ENCODE measurements at regions not wholly inside any gene's neighbourhood (a gene's known extent, or its start where the extent isn't known, plus 50 kb on each side); places are given as distances from the start of the nearest gene placed in this dataset.

DNA sequence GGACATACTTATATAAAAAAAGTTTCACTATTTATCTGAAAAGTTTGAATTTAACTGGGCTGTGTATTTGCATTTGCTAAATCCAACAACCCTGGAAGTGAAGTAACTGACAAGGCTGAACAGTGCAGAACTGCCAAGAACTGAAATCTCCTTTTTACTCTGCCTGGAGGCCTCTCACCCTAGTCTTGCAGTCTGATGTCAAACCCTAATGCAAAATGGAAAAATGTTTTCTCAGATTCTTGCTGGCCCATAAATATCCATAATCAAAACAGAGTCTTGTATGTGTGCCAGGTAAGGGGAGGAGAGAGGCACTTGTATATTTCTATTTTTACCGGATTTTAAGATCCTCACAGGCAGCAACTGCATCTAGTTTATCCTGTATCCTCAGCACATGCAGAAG lies 432.7 kb upstream of the KLF4 start:
- Histone ChIP-seq H3K4me1 (peaks cover 0 to 6% (median 0%) of the 10 kb centered on the region in 3 donors), H3K27ac (no peak overlapping the region), H3K4me3 (no peak overlapping the region), H3K27me3 (no peaks in the 10 kb centered on the region), H3K9me3 (peaks cover 0 to 15% (median 0%) of the 10 kb centered on the region in 3 donors), H3K36me3 (no peaks in the 10 kb centered on the region)
- TF ChIP-seq POLR2A (IDR thresholded peaks at IDR 0.05): no peak
- TF ChIP-seq, protein P1, sequence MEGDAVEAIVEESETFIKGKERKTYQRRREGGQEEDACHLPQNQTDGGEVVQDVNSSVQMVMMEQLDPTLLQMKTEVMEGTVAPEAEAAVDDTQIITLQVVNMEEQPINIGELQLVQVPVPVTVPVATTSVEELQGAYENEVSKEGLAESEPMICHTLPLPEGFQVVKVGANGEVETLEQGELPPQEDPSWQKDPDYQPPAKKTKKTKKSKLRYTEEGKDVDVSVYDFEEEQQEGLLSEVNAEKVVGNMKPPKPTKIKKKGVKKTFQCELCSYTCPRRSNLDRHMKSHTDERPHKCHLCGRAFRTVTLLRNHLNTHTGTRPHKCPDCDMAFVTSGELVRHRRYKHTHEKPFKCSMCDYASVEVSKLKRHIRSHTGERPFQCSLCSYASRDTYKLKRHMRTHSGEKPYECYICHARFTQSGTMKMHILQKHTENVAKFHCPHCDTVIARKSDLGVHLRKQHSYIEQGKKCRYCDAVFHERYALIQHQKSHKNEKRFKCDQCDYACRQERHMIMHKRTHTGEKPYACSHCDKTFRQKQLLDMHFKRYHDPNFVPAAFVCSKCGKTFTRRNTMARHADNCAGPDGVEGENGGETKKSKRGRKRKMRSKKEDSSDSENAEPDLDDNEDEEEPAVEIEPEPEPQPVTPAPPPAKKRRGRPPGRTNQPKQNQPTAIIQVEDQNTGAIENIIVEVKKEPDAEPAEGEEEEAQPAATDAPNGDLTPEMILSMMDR (IDR thresholded peaks at IDR 0.05): no peak
- intact Hi-C loops (cut with DNase I): no loop called here
- DNase-seq: no peak
- WGBS, 2 donors: 62 to 64% methylated on average over 1 of the region's 1 CpG

DNA sequence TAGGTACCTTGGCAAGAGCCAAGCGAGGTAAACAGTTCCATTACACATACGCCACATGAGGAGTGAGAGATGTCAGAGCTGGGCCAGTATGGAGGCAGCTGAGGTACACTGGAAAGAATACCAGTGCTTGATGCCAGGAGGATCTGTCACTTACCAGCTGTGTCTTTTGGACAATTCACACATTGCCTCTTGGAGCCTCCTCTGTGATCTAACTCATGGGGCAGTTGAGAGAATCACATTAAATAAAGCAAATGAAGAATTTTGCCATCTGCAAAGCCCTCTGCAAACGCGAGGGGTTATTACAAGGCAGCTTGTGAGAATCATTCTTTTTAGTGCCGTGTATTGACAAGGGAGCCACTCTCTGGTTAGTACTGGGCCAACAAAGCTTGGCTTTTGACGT lies 429.7 kb upstream of the KLF4 start:
- no peak for DNase-seq
- 80 to 82% methylated on average over 6 of the region's 6 CpGs for WGBS, 2 donors
- no peak for TF ChIP-seq POLR2A (IDR thresholded peaks at IDR 0.05)
- TF ChIP-seq, protein P1 (IDR thresholded peaks at IDR 0.05): no peak

DNA sequence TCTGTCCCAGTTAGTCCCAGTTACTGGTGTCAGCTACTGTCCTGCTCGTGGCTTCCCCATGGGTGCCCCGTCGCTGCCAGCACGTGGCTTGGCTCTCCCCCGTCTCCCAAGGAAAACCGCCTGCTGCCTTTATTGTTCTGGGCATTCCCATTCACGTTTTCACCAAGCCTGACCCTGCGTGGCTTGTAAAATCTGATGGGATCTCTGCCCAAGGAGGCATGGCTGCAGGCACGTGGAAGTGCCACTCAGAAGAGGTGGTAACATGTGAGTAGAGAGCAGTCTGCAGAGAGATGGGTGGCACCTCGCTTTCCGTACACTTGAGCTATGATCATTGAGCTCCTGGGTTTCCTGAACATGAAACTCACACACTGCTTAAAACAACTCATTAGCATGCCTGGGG lies 429.2 kb upstream of the KLF4 start:
- Histone ChIP-seq H3K9me3 (peaks cover 0 to 1% (median 0%) of the 10 kb centered on the region in 3 donors), H3K4me1 (peaks cover 0 to 6% (median 0%) of the 10 kb centered on the region in 3 donors), H3K4me3 (no peak overlapping the region), H3K27ac (no peak overlapping the region), H3K36me3 (no peaks in the 10 kb centered on the region), H3K27me3 (no peaks in the 10 kb centered on the region)
- TF ChIP-seq, protein P1 (IDR thresholded peaks at IDR 0.05): no peak
- TF ChIP-seq POLR2A (IDR thresholded peaks at IDR 0.05): no peak
- intact Hi-C loops (cut with DNase I): no loop called here
- no peak for DNase-seq
- 87 to 97% methylated on average over 7 to 8 of the region's 11 CpGs for WGBS, 2 donors

More for the DNA sequence above, 429.7 kb upstream of the KLF4 start:
- Histone ChIP-seq H3K27ac (no peak overlapping the region), H3K4me3 (no peak overlapping the region), H3K4me1 (peaks cover 0 to 6% (median 0%) of the 10 kb centered on the region in 3 donors), H3K9me3 (peaks cover 0 to 7% (median 0%) of the 10 kb centered on the region in 3 donors), H3K27me3 (no peaks in the 10 kb centered on the region), H3K36me3 (no peaks in the 10 kb centered on the region)
- intact Hi-C loops (cut with DNase I): no loop called here

DNA sequence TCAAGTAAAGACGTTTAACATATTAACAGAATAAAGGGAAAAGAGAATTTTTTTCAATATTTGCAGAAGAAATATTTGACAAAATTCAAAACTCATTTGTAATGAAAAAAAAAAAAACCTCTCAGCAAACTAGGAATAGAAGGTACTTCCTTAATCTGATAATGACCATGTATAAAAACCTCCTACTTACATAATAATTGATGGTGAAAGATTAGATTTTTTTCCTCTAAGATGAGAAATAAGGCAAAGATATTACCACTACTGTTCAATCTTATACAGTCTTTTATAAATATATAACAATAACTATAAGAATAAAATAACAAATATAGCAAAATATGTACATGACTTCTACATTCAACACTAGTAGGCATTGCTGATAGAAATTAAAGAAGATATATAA lies 424.6 kb upstream of the KLF4 start:
- 60 to 84% methylated on average over 1 of the region's 1 CpG for WGBS, 2 donors

DNA sequence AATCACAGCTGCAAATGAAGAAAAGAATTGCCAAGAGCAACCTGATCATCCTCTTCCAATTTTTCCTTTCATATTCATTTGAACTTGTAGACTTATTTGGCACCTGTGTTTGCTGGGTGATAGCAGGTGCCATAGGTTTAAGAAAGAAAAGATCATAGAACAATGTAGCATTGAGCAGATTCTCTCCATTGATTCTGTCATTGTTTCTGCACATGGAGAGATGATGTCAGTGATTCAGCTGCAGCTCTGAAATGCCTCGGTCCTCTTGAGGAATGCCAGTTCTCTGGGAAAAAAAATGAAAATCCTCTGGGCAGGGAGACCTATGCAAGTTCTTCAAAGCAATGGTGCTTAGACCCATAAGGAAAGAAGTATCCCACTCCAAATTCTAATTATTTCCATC lies 418.1 kb upstream of the KLF4 start:
- intact Hi-C loops (cut with DNase I): no loop called here
- Histone ChIP-seq H3K27ac (no peak overlapping the region), H3K9me3 (no peaks in the 10 kb centered on the region), H3K4me3 (no peak overlapping the region), H3K27me3 (no peaks in the 10 kb centered on the region), H3K36me3 (no peaks in the 10 kb centered on the region), H3K4me1 (no peaks in the 10 kb centered on the region)
- TF ChIP-seq, protein P1 (IDR thresholded peaks at IDR 0.05): no peak
- no peak for TF ChIP-seq POLR2A (IDR thresholded peaks at IDR 0.05)
- WGBS, 2 donors: 52 to 56% methylated on average over 1 of the region's 1 CpG
- DNase-seq: no peak

More for the DNA sequence above, 424.6 kb upstream of the KLF4 start:
- intact Hi-C loops (cut with DNase I): no loop called here
- Histone ChIP-seq H3K9me3 (no peaks in the 10 kb centered on the region), H3K4me1 (no peaks in the 10 kb centered on the region), H3K4me3 (no peak overlapping the region), H3K27me3 (no peaks in the 10 kb centered on the region), H3K27ac (no peak overlapping the region), H3K36me3 (no peaks in the 10 kb centered on the region)
- no peak for TF ChIP-seq POLR2A (IDR thresholded peaks at IDR 0.05)
- TF ChIP-seq, protein P1 (IDR thresholded peaks at IDR 0.05): no peak
- no peak for DNase-seq
